ENCODE measurements at regions not wholly inside any gene's neighbourhood (a gene's known extent, or its start where the extent isn't known, plus 50 kb on each side); places are given as distances from the start of the nearest gene placed in this dataset.
A peak's percentile ranks its signal among the peaks of the same experiment; 100 is the strongest.

DNA sequence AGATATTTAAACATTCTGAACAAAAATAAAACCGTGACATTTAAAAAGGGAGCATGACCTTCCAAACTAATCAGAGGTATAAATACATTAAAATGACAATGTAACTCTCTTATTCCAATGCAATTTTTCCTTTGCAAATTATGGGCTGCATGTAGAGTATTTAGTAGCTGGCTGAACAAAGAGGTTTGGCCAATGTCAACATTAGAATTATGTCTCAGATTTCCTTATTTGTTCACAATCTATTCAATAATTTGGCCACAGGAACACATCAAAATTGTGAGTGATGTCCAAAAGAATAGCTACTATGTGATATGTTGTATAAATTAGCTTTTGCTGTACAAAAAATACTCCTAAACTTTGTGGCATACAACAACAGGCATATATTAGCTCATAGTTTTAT is 580.0 kb upstream of the MARCKS start:
- H3K4me3 ChIP-seq (ENCODE audit: low read depth, low read length), result no peak overlapping the region
- CTCF ChIA-PET, result interaction anchor here (1.6 kb wide), 1 partner anchor 30 kb away, joined by 5 read pairs; no protein-coding TSS in a partner anchor

DNA sequence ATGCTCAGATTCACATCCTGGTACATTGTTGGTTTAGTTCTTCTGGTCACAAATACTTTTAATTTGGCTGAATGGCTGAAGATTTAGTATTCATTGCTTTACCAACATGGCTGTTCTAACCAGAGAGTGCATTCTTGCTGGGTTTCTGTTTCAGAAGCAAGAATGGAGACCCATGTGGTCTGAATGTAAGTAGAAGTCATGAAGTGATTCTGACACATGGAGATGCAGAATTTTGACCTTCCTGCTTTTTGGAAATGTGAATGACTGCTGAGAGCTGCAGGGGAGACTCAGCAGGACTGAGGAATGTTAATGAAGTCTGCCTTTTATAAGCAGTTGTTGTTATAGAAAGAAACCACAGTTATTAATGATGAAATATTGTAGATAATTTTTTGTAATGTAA is 576.1 kb upstream of the MARCKS start:
- POLR2A ChIA-PET, result no interaction called here
- TF ChIP-seq, protein P1, sequence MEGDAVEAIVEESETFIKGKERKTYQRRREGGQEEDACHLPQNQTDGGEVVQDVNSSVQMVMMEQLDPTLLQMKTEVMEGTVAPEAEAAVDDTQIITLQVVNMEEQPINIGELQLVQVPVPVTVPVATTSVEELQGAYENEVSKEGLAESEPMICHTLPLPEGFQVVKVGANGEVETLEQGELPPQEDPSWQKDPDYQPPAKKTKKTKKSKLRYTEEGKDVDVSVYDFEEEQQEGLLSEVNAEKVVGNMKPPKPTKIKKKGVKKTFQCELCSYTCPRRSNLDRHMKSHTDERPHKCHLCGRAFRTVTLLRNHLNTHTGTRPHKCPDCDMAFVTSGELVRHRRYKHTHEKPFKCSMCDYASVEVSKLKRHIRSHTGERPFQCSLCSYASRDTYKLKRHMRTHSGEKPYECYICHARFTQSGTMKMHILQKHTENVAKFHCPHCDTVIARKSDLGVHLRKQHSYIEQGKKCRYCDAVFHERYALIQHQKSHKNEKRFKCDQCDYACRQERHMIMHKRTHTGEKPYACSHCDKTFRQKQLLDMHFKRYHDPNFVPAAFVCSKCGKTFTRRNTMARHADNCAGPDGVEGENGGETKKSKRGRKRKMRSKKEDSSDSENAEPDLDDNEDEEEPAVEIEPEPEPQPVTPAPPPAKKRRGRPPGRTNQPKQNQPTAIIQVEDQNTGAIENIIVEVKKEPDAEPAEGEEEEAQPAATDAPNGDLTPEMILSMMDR (IDR thresholded peaks at IDR 0.05; ENCODE audit: insufficient read depth, low read length, missing control alignments), result no peak
- CTCF ChIA-PET, result no interaction called here
- peak; percentile 67 for DNase-seq (ENCODE audit: low read depth, low spot score)
- no peak overlapping the region for H3K4me3 ChIP-seq (ENCODE audit: low read depth, low read length)

More for the DNA sequence above, 580.0 kb upstream of the MARCKS start:
- no peak for DNase-seq (ENCODE audit: low read depth, low spot score)
- TF ChIP-seq, protein P1 (IDR thresholded peaks at IDR 0.05; ENCODE audit: insufficient read depth, low read length, missing control alignments), result no peak
- POLR2A ChIA-PET, result no interaction called here

DNA sequence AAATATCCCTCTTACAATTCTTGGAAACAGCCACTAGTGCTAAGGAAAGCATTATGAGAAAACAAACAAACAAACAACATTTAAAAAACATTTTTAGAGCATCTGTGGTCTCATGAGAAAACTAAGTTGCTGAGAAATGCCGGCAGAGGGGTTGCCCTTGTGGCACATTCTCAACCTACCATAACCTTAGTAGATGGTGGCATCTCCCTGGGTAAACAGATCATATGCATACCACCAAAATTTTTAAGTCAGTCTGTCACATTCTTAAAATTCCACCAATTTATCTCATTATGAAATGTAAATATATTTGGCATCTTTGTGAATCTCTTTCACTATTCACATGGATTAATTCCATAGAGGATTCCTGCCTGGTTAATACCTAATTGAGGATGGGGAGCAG is 575.7 kb upstream of the MARCKS start:
- DNase-seq (ENCODE audit: low read depth, low spot score), result no peak
- CTCF ChIA-PET, result no interaction called here
- POLR2A ChIA-PET, result no interaction called here
- TF ChIP-seq, protein P1 (IDR thresholded peaks at IDR 0.05; ENCODE audit: insufficient read depth, low read length, missing control alignments), result no peak
- no peak overlapping the region for H3K4me3 ChIP-seq (ENCODE audit: low read depth, low read length)

DNA sequence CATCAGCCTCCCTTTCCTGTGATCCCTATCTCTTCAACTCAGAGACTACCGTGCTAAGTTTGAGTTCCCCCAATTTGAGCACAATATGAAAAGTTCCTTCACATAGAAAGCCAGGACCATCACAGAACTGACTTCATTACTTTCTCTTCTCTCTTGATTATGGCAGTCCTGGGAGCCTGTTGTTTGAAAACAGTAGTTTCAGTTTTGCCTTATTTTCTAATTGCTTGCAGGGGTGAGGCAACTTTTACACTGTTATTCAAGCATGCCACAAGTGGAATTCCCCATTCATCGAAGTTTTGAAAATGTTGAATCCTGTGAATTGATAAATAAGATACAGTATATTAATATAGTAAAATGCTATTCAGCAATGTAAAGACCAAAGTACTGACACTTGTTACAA is 569.7 kb upstream of the MARCKS start:
- POLR2A ChIA-PET, result no interaction called here
- TF ChIP-seq, protein P1 (IDR thresholded peaks at IDR 0.05; ENCODE audit: insufficient read depth, low read length, missing control alignments), result no peak
- CTCF ChIA-PET, result no interaction called here

DNA sequence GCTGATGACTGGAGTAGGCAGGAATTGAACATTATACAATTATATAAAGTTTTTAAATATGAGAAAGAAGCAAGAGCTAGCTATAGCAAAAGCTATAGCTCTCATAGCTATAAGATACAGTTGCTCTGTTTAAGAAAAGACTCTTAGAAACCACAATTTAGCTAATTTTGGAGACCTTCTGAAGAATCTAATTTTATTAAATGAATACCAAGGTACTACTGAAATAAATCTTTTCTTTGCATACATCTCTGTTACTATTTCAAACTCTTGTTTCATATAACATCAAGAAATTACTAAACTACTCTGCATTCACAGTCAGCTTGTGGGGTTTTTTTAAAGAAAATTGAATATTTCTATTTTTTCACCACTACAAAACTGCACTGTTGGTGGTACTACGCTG is 568.7 kb upstream of the MARCKS start:
- ChIA-PET CTCF (no interaction called here), POLR2A (no interaction called here)
- no peak overlapping the region for H3K4me3 ChIP-seq (ENCODE audit: low read depth, low read length)
- TF ChIP-seq, protein P1 (IDR thresholded peaks at IDR 0.05; ENCODE audit: insufficient read depth, low read length, missing control alignments), result no peak
- DNase-seq (ENCODE audit: low read depth, low spot score), result no peak

More for the DNA sequence above, 569.7 kb upstream of the MARCKS start:
- no peak for DNase-seq (ENCODE audit: low read depth, low spot score)
- no peak overlapping the region for H3K4me3 ChIP-seq (ENCODE audit: low read depth, low read length)

DNA sequence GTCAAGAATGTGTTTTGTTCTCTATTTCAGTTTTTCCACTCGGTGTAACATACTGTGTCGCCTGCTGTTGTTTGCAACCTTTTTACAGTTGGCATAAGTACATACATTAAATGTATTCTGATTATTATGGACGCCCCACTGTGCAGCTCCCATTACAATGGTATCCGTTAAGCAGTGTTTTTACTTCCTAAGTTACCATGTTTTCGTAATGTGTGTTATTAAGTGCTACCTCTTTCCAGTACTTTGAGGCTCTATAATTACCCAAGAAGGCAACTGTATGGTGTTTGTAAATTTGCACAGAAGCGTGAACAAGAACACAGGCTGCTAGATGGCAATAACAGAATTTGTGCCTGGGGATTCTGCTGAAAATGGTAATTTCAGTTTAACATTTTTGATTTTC is 568.0 kb upstream of the MARCKS start:
- TF ChIP-seq, protein P1 (IDR thresholded peaks at IDR 0.05; ENCODE audit: insufficient read depth, low read length, missing control alignments), result no peak
- DNase-seq (ENCODE audit: low read depth, low spot score), result no peak
- ChIA-PET POLR2A (no interaction called here), CTCF (no interaction called here)
- no peak overlapping the region for H3K4me3 ChIP-seq (ENCODE audit: low read depth, low read length)
